K562 (cell line): ENCODE measurements at regions not wholly inside any gene's neighbourhood (a gene's known extent, or its start where the extent isn't known, plus 50 kb on each side); places are given as distances from the start of the nearest gene placed in this dataset.

Experiments
- EZH2 ChIP-seq: IDR thresholded peaks from 2 replicates; pipeline ENCODE4 v1.6.1; 2012; ENCODE audit warnings: low read depth, mild to moderate bottlenecking, inconsistent platforms, low read length, borderline replicate concordance
- NFE2 ChIP-seq: IDR thresholded peaks from 2 replicates; pipeline ENCODE4 v1.6.1; 2014; ENCODE audit warnings: antibody characterized with exemption, low read depth
- NR3C1 ChIP-seq: sonication (generic); formaldehyde crosslinking; IDR thresholded peaks from 2 replicates; pipeline ENCODE4 v1.8.1; 2022; ENCODE audit warnings: missing genetic modification reagents
- POU5F1 ChIP-seq: fragments of 150-350 bp; IDR thresholded peaks from 2 replicates; pipeline ENCODE4 v1.6.1; 2014; ENCODE audit warnings: borderline replicate concordance, low read length, low read depth, mild to moderate bottlenecking; ENCODE audit not compliant: partially characterized antibody
- SAFB2 ChIP-seq: fragments of 200-400 bp; formaldehyde crosslinking; IDR thresholded peaks from 2 replicates; pipeline ENCODE4 v1.6.1; 2018; ENCODE audit warnings: borderline replicate concordance, low read length, low read depth, moderate library complexity; ENCODE audit not compliant: severe bottlenecking
- TAF1 ChIP-seq: IDR thresholded peaks from 2 replicates; pipeline ENCODE4 v1.6.1; 2011; ENCODE audit warnings: mild to moderate bottlenecking, low read length, moderate library complexity; ENCODE audit not compliant: insufficient read depth, control insufficient read depth, severe bottlenecking; ENCODE audit errors: extremely low read depth

DNA sequence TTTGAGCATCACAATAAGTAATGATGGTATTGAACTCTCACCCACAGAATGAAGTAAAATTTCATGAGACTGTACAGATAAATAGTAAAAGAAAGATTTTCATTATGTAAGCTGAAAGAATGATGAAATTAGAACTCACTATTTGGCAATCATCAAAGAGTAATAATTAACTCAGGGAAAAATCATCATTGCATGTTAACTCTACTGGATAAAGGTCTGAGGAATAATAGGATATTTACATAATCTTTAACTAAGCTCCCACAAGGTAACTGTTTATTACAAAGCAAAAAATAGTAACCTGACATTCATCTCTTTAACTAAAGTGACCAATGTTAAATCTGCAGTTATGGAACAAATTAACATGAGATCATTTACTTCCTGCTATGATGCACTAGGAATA lies 739.9 kb downstream of the FAM181B start:
- TF ChIP-seq NR3C1 (no peak), SAFB2 (no peak), POU5F1 (no peak), TAF1 (no peak), EZH2 (no peak), NFE2 (no peak)
